WTC11 (cell line): ENCODE measurements at regions not wholly inside any gene's neighbourhood (a gene's known extent, or its start where the extent isn't known, plus 50 kb on each side); places are given as distances from the start of the nearest gene placed in this dataset.

Source experiments
- TF ChIP-seq, protein P1 (sequence below): sonication (generic); formaldehyde crosslinking; IDR thresholded peaks from 2 replicates; pipeline ENCODE4 v1.8.0; 2022; ENCODE audit warnings: missing genetic modification reagents
- TF ChIP-seq, protein P2 (sequence below): fragments of 200-600 bp; IDR thresholded peaks from 2 replicates; pipeline ENCODE4 v1.8.0; 2022; ENCODE audit warnings: antibody characterized with exemption

DNA sequence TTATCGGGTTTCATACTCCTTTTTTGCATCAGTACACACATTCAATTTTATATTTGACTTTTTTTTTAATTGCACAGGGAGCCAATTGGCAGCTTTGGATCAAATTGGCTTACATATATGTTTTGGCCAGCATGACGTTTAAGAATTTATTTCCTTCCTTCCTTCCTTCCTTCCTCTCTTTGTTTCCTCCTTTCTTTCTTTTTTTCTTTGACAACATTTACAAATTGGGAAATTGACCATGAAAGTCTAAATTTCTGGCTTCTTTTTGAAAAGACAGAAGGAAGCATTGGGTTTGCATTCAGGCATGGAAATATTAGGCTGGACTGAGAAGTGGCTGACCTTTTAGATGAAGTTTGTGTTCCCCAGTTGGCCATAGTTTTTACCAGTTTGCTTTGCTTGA is 103.4 kb upstream of the IGSF10 start:
- TF ChIP-seq, protein P1, sequence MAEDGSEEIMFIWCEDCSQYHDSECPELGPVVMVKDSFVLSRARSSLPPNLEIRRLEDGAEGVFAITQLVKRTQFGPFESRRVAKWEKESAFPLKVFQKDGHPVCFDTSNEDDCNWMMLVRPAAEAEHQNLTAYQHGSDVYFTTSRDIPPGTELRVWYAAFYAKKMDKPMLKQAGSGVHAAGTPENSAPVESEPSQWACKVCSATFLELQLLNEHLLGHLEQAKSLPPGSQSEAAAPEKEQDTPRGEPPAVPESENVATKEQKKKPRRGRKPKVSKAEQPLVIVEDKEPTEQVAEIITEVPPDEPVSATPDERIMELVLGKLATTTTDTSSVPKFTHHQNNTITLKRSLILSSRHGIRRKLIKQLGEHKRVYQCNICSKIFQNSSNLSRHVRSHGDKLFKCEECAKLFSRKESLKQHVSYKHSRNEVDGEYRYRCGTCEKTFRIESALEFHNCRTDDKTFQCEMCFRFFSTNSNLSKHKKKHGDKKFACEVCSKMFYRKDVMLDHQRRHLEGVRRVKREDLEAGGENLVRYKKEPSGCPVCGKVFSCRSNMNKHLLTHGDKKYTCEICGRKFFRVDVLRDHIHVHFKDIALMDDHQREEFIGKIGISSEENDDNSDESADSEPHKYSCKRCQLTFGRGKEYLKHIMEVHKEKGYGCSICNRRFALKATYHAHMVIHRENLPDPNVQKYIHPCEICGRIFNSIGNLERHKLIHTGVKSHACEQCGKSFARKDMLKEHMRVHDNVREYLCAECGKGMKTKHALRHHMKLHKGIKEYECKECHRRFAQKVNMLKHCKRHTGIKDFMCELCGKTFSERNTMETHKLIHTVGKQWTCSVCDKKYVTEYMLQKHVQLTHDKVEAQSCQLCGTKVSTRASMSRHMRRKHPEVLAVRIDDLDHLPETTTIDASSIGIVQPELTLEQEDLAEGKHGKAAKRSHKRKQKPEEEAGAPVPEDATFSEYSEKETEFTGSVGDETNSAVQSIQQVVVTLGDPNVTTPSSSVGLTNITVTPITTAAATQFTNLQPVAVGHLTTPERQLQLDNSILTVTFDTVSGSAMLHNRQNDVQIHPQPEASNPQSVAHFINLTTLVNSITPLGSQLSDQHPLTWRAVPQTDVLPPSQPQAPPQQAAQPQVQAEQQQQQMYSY (CRISPR knock-in tag) = no peak
- TF ChIP-seq, protein P2, sequence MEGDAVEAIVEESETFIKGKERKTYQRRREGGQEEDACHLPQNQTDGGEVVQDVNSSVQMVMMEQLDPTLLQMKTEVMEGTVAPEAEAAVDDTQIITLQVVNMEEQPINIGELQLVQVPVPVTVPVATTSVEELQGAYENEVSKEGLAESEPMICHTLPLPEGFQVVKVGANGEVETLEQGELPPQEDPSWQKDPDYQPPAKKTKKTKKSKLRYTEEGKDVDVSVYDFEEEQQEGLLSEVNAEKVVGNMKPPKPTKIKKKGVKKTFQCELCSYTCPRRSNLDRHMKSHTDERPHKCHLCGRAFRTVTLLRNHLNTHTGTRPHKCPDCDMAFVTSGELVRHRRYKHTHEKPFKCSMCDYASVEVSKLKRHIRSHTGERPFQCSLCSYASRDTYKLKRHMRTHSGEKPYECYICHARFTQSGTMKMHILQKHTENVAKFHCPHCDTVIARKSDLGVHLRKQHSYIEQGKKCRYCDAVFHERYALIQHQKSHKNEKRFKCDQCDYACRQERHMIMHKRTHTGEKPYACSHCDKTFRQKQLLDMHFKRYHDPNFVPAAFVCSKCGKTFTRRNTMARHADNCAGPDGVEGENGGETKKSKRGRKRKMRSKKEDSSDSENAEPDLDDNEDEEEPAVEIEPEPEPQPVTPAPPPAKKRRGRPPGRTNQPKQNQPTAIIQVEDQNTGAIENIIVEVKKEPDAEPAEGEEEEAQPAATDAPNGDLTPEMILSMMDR = no peak
